HepG2 (cell line): ENCODE measurements at regions not wholly inside any gene's neighbourhood (a gene's known extent, or its start where the extent isn't known, plus 50 kb on each side); places are given as distances from the start of the nearest gene placed in this dataset.

ENCODE experiments used
- ATAC-seq: fragments of 200-7000 bp; cut with Tn5 transposase; 3 replicates; pipeline ENCODE4 v1.9.1; 2020; ENCODE audit warnings: mild to moderate bottlenecking, moderate library complexity
- BruUV-seq: library from RNA; stranded (reverse); fragments of 400-500 nt; replicated peaks from 2 replicates; lab custom pipeline; 2021; lab: Mats Ljungman, UMichigan
- CTCF ChIA-PET: fragments of 300-600 bp; formaldehyde crosslinking; extraction: SDS; loops from one replicate; lab custom pipeline; 2021; ENCODE audit warnings: low total read pairs, inconsistent platforms, low intra/inter-chr PET ratio; lab: Yijun Ruan, JAX
- POLR2A ChIA-PET: fragments of 350-600 bp; sonication (Branson Sonifier 250); formaldehyde crosslinking; loops from one replicate; lab custom pipeline; 2020; ENCODE audit warnings: antibody characterized with exemption, inconsistent platforms; lab: Yijun Ruan, JAX
- DNase-seq: peaks from one replicate; pipeline ENCODE4 v3.0.0-alpha.2; 2015; ENCODE audit warnings: low spot score
- FAIRE-seq: peaks from 3 replicates; lab custom pipeline; 2011; peaks lifted over from hg19 to GRCh38; lab: Jason Lieb, UNC
- H2AFZ ChIP-seq: one replicate; pipeline ENCODE4 v1.6.1; 2011; ENCODE audit warnings: low read length, inconsistent platforms
- H3K27ac ChIP-seq: fragments of 300-600 bp; 3 replicates; pipeline ENCODE4 v1.8.0; 2011; ENCODE audit warnings: mixed run types, mild to moderate bottlenecking, mixed read lengths, low read length, inconsistent platforms; ENCODE audit not compliant: insufficient read depth; ENCODE audit errors: extremely low read length
- H3K27me3 ChIP-seq, 2 experiments: fragments of 200-600 bp in 1 of 2; 2 replicates in 1 of 2; 3 replicates in 1 of 2; pipeline versions ENCODE4 v1.6.0 to v1.8.0; 2011; ENCODE audit warnings: low read length in 2 of 2, mild to moderate bottlenecking in 2 of 2, moderate library complexity in 2 of 2, inconsistent platforms in 1 of 2; ENCODE audit not compliant: insufficient read depth in 2 of 2, control insufficient read depth in 1 of 2
- H3K36me3 ChIP-seq, 2 experiments: fragments of 200-600 bp in 1 of 2; replicated peaks in 1 of 2; 2 replicates in 1 of 2; 3 replicates in 1 of 2; pipeline versions ENCODE4 v1.5.1 to v1.8.0; 2011; ENCODE audit warnings: low read length in 2 of 2, inconsistent platforms in 1 of 2; ENCODE audit not compliant: insufficient read depth in 2 of 2, control insufficient read depth in 1 of 2
- H3K4me1 ChIP-seq: 2 replicates; pipeline ENCODE4 v1.5.1; 2012; ENCODE audit warnings: low read length, inconsistent platforms; ENCODE audit not compliant: insufficient read depth
- H3K4me2 ChIP-seq: 2 replicates; pipeline ENCODE4 v1.6.0; 2011; ENCODE audit warnings: low read depth, low read length, inconsistent platforms
- H3K4me3 ChIP-seq, 3 experiments: fragments of 200-600 bp in 1 of 3; sonication (generic), shearing (Covaris generic) in 1 of 3; replicated peaks in 1 of 3; 2 replicates each; pipeline ENCODE4 v1.5.1; 2011 to 2016; ENCODE audit warnings: low read length in 3 of 3, inconsistent platforms in 2 of 3, low read depth in 2 of 3, mild to moderate bottlenecking in 2 of 3, control low read depth in 1 of 3, mixed read lengths in 1 of 3; ENCODE audit not compliant: insufficient read depth in 1 of 3
- H3K79me2 ChIP-seq: one replicate; pipeline ENCODE4 v1.6.1; 2011; ENCODE audit warnings: low read length, inconsistent platforms; ENCODE audit not compliant: insufficient read depth
- H3K9ac ChIP-seq: 2 replicates; pipeline ENCODE4 v1.6.0; 2011; ENCODE audit warnings: mild to moderate bottlenecking, low read depth, low read length, inconsistent platforms; ENCODE audit not compliant: insufficient read depth
- H3K9me3 ChIP-seq: 2 replicates; pipeline ENCODE4 v1.5.1; 2012; ENCODE audit warnings: mild to moderate bottlenecking, low read length
- H4K20me1 ChIP-seq: 2 replicates; pipeline ENCODE4 v1.6.0; 2011; ENCODE audit warnings: inconsistent platforms, mild to moderate bottlenecking, low read length, moderate library complexity; ENCODE audit not compliant: insufficient read depth
- HNRNPLL ChIP-seq: fragments of 200-400 bp; formaldehyde crosslinking; IDR thresholded peaks from 2 replicates; pipeline ENCODE4 v1.6.1; 2017; ENCODE audit warnings: mild to moderate bottlenecking, low read depth, low read length; ENCODE audit not compliant: poor library complexity, severe bottlenecking
- NFRKB ChIP-seq: fragments of 450-650 bp; IDR thresholded peaks from 2 replicates; pipeline ENCODE4 v1.6.1; 2017
- NFYB ChIP-seq: sonication (generic); formaldehyde crosslinking; IDR thresholded peaks from 2 replicates; pipeline ENCODE4 v1.4.0; 2020; ENCODE audit warnings: missing genetic modification reagents
- PAF1 ChIP-seq: IDR thresholded peaks from 2 replicates; pipeline ENCODE4 v1.6.1; 2016; ENCODE audit warnings: missing genetic modification reagents, missing compliant biosample characterization
- POGZ ChIP-seq: sonication (generic); formaldehyde crosslinking; IDR thresholded peaks from 2 replicates; pipeline ENCODE4 v1.4.0; 2020; ENCODE audit warnings: mild to moderate bottlenecking, missing genetic modification reagents
- SOX13 ChIP-seq, 3 experiments: fragments of 450-650 bp in 1 of 3; sonication (generic) in 1 of 3; formaldehyde crosslinking in 1 of 3; IDR thresholded peaks in 2 of 3; conservative IDR thresholded peaks in 1 of 3; 2 replicates each; pipeline versions ENCODE4 v1.5.0 to v1.6.1; 2016 to 2020; ENCODE audit warnings: antibody characterized with exemption in 1 of 3, mild to moderate bottlenecking in 1 of 3, missing compliant biosample characterization in 1 of 3, missing genetic modification reagents in 1 of 3, moderate library complexity in 1 of 3
- SRSF1 ChIP-seq: fragments of 200-400 bp; formaldehyde crosslinking; optimal IDR thresholded peaks from 2 replicates; pipeline ENCODE3; 2017; ENCODE audit warnings: mild to moderate bottlenecking, low read depth, low read length, moderate library complexity
- TBX3 ChIP-seq: fragments of 450-650 bp; IDR thresholded peaks from 2 replicates; pipeline ENCODE4 v1.6.1; 2017; ENCODE audit warnings: antibody characterized with exemption, mild to moderate bottlenecking, inconsistent platforms, borderline replicate concordance
- WGBS: methylation state at CpG from one replicate; pipeline ENCODE4 v1.1.6; 2017; ENCODE audit warnings: low lambda C conversion rate; 5-methylcytosine and 5-hydroxymethylcytosine counted together
- in situ Hi-C: cut with HindIII; loops from 2 replicates; pipeline ENCODE4 v1.10.0; 2017; ENCODE audit warnings: low pct_unique_long_range_greater_than_20kb; ENCODE audit not compliant: extremely low pct_ligation_motif_present
- intact Hi-C: fragments of 100-400 bp; cut with micrococcal nuclease; formaldehyde crosslinking; loops from one replicate; pipeline ENCODE4 v1.10.0; 2022; ENCODE audit not compliant: unreplicated experiment
- TF ChIP-seq, protein P1 (sequence below): sonication (generic); formaldehyde crosslinking; IDR thresholded peaks from 2 replicates; pipeline ENCODE4 v1.8.0; 2022; ENCODE audit warnings: mild to moderate bottlenecking, missing genetic modification reagents, moderate library complexity
- TF ChIP-seq, protein P2 (sequence below): sonication (generic); formaldehyde crosslinking; IDR thresholded peaks from 2 replicates; pipeline ENCODE4 v1.8.1; 2023; ENCODE audit warnings: missing genetic modification reagents, inconsistent platforms, borderline replicate concordance

DNA sequence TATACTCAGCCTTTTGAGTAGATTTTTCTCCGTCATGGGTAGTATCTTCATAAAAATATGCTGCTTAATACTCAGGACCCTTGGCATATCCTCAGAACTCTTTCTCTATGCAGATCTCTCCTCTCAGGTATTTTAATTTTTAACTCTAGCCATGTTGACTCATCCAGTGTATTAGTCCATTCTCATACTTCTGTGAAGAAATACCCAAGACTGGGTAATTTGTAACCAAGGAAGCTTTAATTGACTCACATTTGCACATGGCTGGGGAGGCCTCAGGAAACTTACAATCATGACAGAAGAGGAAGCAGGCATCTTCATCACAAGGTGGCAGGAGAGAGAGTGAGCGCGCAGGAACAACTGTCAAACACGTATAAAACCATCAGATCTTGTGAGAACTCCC, 129.3 kb upstream of the CD96 start:
- POLR2A ChIA-PET = no interaction called here
- Histone ChIP-seq H3K4me1 (no peaks in the 10 kb centered on the region), H2AFZ (no peak overlapping the region), H3K79me2 (no peaks in the 10 kb centered on the region), H4K20me1 (no peaks in the 10 kb centered on the region), H3K9me3 (no peaks in the 10 kb centered on the region), H3K9ac (no peak overlapping the region), H3K27ac (no peak overlapping the region), H3K36me3 (no peaks in the 10 kb centered on the region), H3K4me2 (no peak overlapping the region), H3K4me3 (no peak overlapping the region), H3K27me3 (no peaks in the 10 kb centered on the region)
- WGBS = 3% methylated on average over 4 of the region's 4 CpGs
- no peak for ATAC-seq
- intact Hi-C loops = no loop called here
- TF ChIP-seq, protein P1, sequence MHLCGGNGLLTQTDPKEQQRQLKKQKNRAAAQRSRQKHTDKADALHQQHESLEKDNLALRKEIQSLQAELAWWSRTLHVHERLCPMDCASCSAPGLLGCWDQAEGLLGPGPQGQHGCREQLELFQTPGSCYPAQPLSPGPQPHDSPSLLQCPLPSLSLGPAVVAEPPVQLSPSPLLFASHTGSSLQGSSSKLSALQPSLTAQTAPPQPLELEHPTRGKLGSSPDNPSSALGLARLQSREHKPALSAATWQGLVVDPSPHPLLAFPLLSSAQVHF (CRISPR knock-in tag) = no peak
- no peak for TF ChIP-seq NFYB (CRISPR knock-in tag)
- no peak for TF ChIP-seq PAF1 (CRISPR knock-in tag)
- TF ChIP-seq, protein P2, sequence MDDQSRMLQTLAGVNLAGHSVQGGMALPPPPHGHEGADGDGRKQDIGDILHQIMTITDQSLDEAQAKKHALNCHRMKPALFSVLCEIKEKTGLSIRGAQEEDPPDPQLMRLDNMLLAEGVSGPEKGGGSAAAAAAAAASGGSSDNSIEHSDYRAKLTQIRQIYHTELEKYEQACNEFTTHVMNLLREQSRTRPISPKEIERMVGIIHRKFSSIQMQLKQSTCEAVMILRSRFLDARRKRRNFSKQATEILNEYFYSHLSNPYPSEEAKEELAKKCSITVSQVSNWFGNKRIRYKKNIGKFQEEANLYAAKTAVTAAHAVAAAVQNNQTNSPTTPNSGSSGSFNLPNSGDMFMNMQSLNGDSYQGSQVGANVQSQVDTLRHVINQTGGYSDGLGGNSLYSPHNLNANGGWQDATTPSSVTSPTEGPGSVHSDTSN = no peak
- TF ChIP-seq NFRKB = no peak
- no peak for TF ChIP-seq SRSF1
- TF ChIP-seq TBX3 = no peak
- no peak for TF ChIP-seq SOX13 (IDR thresholded peaks at IDR 0.05)
- no peak for TF ChIP-seq SOX13 (CRISPR knock-in tag; conservative IDR thresholded peaks at IDR 0.05 in 1 of 2, IDR thresholded peaks at IDR 0.05 in 1 of 2)
- TF ChIP-seq HNRNPLL = no peak
- TF ChIP-seq POGZ (CRISPR knock-in tag) = no peak
- CTCF ChIA-PET = no interaction called here
- in situ Hi-C loops = no loop called here
- no TSS peak for BruUV-seq
- no peak for DNase-seq
- FAIRE-seq = no peak
